Activated CD4-positive, alpha-beta T cell treated with anti-CD3 and anti-CD28 coated beads, Interleukin-2, amount 50 U/mL, for 24 hours (primary cell): ENCODE measurements at regions not wholly inside any gene's neighbourhood (a gene's known extent, or its start where the extent isn't known, plus 50 kb on each side); places are given as distances from the start of the nearest gene placed in this dataset.
"Not testable (repeated sequence)": the region's sequence is repeated elsewhere in the genome, so short reads cannot be mapped to it uniquely, and the experiment has no call there.

Source experiments
- DNase-seq, 2 donors: peaks; one replicate each; pipeline ENCODE4 v3.0.0-alpha.2; 2020; ENCODE audit warnings: low read depth in 1 of 2, low spot score in 1 of 2

GRCh38 chr2:2727876-2728511 lies 396.9 kb upstream of the MYT1L start:
- DNase-seq, result no peak

GRCh38 chr2:2726163-2726562 lies 395.1 kb upstream of the MYT1L start:
- DNase-seq, result no peak

- no peak for DNase-seq
Measured at GRCh38 chr2:2723064-2723463, 392.0 kb upstream of the MYT1L start.

- DNase-seq, result no peak
Measured at GRCh38 chr2:2721296-2721835, 390.3 kb upstream of the MYT1L start.

GRCh38 chr2:2720806-2721205 lies 389.7 kb upstream of the MYT1L start:
- DNase-seq, result not testable (repeated sequence)

GRCh38 chr2:2720351-2720750 lies 389.3 kb upstream of the MYT1L start:
- DNase-seq, result no peak

GRCh38 chr2:2719781-2720180 lies 388.7 kb upstream of the MYT1L start:
- no peak for DNase-seq

- no peak for DNase-seq
Measured at GRCh38 chr2:2719015-2719414, 387.9 kb upstream of the MYT1L start.

- no peak for DNase-seq
Measured at GRCh38 chr2:2717406-2717805, 386.3 kb upstream of the MYT1L start.

- no peak for DNase-seq
Measured at GRCh38 chr2:2716771-2717170, 385.7 kb upstream of the MYT1L start.

GRCh38 chr2:2715036-2715818 lies 384.2 kb upstream of the MYT1L start:
- DNase-seq, result no peak

GRCh38 chr2:2714408-2714807 lies 383.3 kb upstream of the MYT1L start:
- no peak for DNase-seq

- no peak for DNase-seq
Measured at GRCh38 chr2:2709431-2709770, 378.3 kb upstream of the MYT1L start.

GRCh38 chr2:2708575-2709430 lies 377.7 kb upstream of the MYT1L start:
- DNase-seq, result no peak

- no peak for DNase-seq
Measured at GRCh38 chr2:2707206-2707991, 376.3 kb upstream of the MYT1L start.

- no peak for DNase-seq
Measured at GRCh38 chr2:2706306-2706705, 375.2 kb upstream of the MYT1L start.

- DNase-seq, result no peak
Measured at GRCh38 chr2:2705871-2706270, 374.8 kb upstream of the MYT1L start.

- DNase-seq, result no peak
Measured at GRCh38 chr2:2704428-2705090, 373.5 kb upstream of the MYT1L start.

- no peak for DNase-seq
Measured at GRCh38 chr2:2703762-2704427, 372.8 kb upstream of the MYT1L start.

GRCh38 chr2:2703172-2703571 lies 372.1 kb upstream of the MYT1L start:
- no peak for DNase-seq
